ENCODE measurements at regions not wholly inside any gene's neighbourhood (a gene's known extent, or its start where the extent isn't known, plus 50 kb on each side); places are given as distances from the start of the nearest gene placed in this dataset.

DNA sequence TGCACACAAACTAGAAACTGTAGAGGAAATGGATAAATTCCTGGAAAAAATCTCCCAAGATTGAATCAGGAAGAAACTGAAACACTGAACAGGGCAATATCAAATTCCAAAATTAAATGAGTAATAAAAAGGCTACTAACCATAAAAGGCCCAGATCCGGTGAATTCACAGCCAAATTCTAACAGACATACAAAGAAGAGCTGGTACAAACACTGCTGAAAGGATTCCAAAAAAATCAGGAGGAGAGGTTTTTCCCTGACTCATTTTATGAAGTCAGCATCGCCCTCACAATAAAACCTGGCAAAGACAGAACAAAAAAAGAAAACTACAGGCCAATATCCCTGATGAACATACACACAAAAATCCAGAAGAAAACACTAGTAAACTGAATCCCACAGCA lies 462.4 kb upstream of the THBS1 start:
- TF ChIP-seq, protein P1, sequence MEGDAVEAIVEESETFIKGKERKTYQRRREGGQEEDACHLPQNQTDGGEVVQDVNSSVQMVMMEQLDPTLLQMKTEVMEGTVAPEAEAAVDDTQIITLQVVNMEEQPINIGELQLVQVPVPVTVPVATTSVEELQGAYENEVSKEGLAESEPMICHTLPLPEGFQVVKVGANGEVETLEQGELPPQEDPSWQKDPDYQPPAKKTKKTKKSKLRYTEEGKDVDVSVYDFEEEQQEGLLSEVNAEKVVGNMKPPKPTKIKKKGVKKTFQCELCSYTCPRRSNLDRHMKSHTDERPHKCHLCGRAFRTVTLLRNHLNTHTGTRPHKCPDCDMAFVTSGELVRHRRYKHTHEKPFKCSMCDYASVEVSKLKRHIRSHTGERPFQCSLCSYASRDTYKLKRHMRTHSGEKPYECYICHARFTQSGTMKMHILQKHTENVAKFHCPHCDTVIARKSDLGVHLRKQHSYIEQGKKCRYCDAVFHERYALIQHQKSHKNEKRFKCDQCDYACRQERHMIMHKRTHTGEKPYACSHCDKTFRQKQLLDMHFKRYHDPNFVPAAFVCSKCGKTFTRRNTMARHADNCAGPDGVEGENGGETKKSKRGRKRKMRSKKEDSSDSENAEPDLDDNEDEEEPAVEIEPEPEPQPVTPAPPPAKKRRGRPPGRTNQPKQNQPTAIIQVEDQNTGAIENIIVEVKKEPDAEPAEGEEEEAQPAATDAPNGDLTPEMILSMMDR (conservative IDR thresholded peaks at IDR 0.05; ENCODE audit: low read length): no peak
- TF ChIP-seq EZH2phosphoT487 (IDR thresholded peaks at IDR 0.05; ENCODE audit: borderline replicate concordance, low read depth, low read length): no peak

Measured in OCI-LY7 (cell line).